Bone marrow (tissue), 2 donors: ENCODE measurements at regions not wholly inside any gene's neighbourhood (a gene's known extent, or its start where the extent isn't known, plus 50 kb on each side); places are given as distances from the start of the nearest gene placed in this dataset.
"Not testable (repeated sequence)": the region's sequence is repeated elsewhere in the genome, so short reads cannot be mapped to it uniquely, and the experiment has no call there.

Experiments used
- DNase-seq, 2 donors: peaks; one replicate each; lab custom pipeline; 2025; lab: John Stamatoyannopoulos, UW

DNA sequence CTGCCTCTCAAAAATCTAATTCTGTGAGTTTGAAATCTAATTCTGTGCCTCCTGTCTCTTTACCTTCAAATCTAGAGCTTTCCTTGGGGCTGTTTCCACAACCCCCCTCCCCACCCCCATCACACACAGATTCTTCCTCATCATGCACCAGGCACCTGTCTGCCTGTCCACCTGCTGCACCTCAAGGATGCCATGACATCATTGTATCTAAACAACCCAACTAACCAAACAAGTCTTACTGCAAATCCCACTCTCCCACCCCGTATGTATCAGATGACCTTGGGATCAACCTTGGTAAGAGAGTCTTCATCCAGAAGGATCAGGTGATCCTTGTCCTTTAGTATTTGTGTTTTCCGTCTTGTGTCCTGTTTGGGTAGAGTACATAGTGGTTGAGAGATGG lies 102.7 kb upstream of the SIM2 start:
- no peak for DNase-seq

DNA sequence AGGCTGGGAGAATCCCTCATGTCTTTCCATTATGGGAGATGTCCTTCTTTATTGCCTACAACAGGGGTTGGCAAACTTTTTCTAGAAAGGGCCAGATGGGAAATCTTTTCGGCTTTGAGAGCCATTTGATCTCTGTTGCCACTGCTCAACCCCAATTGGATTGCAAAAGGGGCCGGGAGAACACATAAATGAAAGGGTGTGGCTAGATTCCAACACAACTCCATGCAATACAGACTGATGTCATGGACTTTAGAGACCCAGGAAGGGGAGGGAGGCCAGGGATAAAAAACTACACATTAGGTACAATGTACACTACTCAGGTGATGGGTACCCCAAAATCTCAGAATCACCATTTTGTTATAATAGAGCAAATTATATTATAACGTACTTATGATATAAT lies 97.6 kb upstream of the SIM2 start:
- DNase-seq = no peak

DNA sequence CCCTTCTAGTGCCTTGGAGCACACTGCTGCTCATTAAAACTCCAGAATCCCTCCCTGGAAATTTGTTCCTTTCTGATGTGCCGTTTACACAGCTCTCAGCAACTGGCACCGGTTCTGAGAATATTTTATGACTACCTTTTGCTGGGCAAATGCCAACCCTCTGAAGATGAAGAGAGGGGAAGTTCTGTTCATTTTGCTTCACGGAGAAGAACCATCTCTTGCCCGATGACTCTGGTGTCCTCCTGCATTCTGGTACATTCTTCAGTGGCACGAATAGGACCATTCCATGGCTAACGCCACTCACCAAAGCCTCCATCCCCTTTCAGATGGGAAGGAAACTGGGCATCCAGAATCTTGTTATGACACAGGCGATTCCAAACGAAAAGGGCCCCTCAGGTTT lies 96.2 kb upstream of the SIM2 start:
- DNase-seq = no peak

DNA sequence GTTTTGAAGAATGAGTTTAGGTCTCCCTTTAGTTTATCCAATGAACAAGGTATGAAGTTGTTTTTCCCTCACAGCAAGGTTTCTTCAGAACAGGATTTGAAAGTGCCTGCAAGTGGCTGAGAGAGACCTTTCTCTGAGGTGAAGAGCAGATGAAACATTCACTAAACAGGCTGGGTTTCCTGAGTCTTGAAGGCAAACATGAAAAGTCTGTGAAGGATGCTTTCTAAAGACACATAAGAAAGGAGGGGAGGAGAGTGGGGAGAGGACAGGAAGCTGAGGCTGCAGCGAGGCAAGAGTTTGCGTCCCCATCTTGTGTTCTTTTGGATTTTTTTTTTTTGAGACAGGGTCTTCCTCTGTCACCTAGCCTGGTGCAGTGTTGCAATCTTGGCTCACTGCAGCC lies 95.7 kb upstream of the SIM2 start:
- no peak for DNase-seq

DNA sequence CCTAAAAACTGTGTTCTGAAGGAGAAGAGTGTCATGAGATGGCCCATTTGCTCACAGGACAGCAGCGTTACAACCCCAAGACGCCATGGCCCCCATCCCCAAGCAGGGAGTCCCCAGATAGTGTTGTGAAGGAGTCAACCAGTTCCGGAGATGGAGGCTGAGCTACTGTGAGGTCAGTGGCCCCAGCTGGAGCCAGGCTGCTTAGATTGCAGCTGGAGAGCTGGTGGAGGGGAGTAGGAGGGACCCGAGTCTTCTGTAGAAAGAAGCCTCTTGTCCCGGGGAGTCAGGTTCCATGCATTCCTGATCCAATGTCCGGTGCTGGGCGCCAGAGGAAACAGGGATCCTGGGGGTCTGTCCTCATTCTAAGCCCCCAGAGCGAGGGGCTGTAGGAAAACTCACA lies 93.5 kb upstream of the SIM2 start:
- DNase-seq = no peak

DNA sequence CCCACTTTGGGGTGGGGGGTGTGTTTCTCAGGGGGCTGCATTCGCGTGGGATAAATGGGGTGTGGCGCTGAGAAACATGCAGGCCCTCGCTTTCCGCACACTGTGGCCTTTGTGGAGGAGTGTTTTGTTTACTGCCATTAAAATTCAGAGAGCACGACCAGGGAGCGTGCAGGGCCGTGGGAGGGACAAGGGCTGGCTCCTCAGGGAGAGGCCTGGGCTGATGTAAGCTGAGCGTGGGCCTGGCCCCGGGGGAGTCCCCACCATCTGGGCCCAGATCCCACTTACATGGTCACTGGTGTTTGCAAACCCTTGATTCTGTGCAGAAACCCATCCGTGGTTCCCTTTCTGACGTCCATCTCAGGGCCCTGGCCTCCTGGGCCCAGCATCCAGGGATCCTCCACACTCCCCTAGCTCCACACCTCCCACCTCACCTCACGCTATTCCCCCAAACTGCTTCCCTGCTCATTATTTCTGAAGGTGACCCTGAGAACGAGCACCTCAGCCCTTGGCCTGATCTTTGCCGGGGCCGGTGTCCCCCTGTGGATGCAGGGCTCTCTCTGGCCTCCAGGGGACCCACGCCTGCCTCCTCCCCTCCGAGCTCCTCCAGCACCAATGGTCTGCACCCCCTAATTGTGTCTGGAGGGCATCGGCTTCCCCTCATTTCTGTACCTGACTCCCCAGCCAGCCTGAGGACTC lies 92.5 kb upstream of the SIM2 start:
- no peak for DNase-seq

DNA sequence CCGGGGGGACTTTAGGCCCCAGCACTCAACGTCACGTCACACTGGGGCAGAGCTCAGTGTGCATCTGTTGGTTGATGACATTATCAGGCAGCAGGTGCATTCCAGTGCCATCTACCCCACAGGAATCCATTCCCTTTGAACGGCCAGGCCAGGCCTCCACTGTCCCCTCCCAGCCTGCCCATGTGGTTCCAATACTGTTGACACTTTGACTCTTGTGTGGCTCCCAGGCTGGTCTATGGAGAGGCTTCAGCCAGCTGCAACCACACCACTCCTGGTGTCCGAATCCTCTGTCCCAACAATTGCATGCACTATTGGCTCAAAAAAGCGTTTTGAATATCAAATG lies 92.0 kb upstream of the SIM2 start:
- no peak for DNase-seq

DNA sequence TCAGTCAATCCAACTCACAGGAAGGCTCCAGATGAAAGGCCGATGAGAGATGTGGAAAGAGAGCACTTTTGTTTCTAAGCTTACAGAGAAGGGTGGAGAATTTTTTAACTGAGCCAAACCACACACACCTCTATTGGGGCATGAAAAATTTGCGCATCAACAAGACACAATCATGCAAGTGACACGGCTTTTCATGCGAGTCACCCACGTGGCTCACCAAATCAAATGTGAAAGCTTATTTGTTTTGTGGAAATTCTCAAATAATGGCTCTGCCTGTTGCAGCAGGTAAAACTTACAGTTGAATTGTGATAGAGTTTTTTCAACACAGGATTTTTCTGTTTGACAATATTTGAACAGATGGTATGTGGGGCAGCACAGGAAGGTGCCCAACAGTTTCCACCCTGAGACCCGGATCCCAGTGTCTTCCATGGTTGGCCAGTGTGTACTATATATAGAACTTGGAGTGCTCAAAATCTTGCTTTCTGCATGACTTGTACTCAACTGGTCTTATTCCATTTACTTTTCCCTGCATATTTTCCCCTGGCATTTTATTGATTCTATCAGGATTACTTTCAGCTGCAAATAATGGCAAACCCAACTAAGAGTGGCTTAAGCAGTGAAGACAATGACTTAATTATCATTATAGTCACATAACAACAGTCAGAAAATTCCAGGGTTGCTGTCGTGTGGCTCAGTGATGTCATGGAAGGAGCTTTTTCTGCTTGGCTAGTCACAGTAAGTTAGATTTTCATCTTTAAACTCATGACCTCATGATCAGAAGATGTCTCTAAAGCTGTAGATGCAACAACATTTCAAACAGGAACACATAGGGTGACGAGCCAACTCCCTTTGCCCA lies 90.6 kb upstream of the SIM2 start:
- no peak for DNase-seq

DNA sequence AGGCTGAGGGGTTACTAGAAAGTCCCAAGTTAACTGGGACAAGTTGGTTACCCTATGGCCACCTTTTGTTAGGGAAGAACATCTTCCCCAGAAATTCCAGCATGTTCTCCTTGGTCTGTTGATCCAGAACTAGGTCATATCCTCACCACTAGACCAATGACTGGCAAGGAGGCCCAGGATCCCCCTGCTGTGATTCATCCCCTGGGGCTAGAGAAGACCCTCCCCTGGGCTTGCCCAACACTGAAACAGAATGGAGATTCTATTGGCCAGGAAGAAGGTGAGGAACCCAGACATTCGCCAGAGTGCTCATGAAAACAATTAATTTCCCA lies 90.1 kb upstream of the SIM2 start:
- no peak for DNase-seq

DNA sequence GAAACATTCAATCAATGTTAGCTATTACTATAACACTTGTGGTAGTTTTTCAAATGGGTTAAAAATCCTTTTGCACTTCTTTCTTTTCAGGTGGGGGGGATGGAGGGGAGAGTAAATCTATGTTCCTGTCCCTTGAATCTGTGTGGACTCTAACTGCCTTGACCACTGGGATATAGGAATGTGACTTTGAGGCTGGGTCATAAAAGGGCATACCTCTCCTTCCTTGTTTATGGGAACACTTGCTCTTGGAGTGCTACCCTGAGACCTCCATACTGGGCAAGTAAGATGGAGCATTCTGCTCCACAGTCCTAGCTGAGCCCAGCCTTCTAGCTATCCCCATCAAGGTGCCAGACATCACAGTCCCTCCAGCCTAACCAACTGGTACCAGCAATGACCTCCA lies 89.3 kb upstream of the SIM2 start:
- DNase-seq = no peak

DNA sequence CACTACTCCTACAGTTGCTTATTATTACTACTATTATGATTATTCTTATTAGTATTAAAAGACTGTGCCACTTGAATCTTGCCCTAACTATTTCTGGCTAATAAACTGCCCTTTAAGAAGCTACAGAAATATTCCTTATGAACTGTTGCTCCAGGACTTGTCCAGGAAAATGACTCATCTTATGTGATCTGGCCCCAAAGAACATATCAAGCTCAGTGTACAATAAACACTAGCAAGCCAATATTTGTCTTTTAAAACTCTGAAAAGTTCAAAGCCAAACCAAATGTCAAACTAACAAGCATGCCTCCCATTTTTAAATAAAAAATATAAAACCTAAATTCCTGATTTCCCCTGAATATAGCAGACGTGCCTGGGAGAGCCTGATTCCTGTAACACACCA lies 88.7 kb upstream of the SIM2 start:
- no peak for DNase-seq

DNA sequence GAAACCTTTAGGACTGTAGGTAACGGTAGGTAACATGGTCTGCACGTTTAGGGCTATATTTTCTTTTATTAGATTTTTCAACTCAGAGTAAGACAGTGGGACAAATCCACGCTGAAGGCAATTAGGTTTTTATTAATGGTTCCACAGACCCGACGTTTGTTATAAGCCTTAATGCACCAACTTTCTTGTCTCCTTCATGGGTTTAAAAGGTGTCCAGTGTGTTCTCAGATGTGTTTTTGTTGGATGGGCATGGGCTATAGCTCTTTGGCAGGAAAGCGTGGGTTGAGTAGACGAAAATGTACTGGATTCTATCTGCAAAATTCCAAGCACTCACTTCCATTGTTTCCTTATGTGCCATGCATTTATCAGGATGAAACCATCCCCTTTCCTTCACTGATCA lies 88.0 kb upstream of the SIM2 start:
- no peak for DNase-seq

DNA sequence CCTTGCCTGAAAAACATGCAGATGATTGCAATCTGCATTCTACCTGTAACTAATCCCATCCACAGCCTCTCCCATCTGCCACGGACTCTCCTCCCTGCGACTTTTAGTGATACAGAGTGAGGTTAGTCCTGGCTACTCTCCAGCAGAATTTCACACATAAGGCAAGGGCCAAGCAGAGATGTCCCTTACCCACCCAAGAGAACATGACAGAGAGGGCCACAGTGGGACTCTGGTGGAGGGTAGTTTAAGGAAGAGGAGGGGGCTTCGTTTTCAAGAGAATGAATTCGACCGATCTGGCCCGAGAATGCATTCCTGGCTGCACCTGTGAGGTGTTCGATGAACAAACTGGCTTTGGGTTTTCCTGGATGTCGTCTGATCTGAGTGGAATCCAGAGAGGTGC lies 87.5 kb upstream of the SIM2 start:
- DNase-seq = no peak

DNA sequence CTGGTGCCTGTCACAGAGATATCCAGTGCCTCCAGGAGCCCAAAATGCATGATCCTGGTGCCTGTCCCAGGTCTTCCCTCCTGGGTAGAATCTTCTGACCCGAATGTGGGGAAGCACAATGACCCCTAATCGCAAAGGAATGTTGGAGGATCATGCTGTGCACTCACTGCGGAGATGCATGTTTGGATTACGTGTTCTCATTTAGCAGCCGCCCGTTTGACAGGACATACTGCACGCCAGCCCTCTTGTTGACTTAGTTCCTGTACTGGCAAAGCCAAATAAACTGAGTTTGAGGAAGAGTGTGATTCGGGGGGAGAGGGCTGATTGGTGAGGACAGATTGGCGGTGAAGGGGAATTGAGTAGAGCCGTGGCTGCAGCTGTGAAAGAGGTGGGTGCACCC lies 85.9 kb upstream of the SIM2 start:
- DNase-seq = no peak

DNA sequence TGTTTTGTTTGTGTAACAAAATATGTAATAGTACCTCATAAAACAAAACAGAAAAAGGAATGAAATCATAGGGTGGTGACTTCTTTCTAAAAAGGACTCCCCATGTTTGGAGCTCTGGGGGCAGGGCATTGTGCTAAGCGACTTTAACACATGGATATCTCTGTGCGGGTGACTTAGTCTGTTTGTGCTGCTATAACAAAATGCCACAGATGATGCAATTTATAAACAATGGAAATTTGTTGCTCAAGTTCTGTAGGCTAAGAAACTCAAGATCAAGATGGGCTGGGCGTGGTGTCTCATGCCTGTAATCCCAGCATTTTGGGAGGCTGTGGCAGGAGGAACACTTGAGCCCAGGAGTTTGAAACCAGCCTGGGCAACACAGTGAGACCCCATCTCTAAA lies 85.4 kb upstream of the SIM2 start:
- no peak for DNase-seq

DNA sequence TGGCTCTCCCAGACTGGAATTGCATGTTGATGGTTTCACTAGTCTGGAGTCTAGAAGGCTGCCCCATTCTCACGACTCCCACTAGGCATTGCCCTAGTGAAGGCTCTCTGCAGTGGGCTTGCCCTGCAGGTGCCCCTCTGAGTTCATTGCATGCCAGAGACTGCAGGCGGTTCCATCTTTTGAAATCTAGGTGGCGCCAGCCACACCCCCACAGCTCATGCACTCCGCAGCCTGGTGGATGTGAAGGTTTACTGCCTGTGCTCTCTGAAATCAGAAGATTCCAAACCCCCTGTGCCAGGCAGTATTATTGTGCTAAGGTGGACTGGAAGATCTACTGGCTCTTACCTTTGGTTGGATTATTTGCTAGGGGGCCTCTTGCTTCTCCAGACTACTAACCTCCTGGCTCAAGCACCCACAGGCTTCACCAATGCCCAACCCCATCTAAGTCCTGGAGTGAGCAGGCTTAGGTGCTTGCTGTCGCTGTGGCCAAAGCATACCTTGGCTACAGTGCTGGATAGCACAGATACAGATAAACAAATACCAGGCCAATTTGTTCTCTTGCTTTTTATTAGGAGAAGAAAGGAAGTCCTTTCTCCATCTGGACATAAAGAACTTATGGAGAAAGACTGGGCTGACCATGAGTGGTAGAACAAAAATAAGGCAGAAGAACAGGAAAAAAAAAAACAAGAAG lies 83.5 kb upstream of the SIM2 start:
- no peak for DNase-seq

DNA sequence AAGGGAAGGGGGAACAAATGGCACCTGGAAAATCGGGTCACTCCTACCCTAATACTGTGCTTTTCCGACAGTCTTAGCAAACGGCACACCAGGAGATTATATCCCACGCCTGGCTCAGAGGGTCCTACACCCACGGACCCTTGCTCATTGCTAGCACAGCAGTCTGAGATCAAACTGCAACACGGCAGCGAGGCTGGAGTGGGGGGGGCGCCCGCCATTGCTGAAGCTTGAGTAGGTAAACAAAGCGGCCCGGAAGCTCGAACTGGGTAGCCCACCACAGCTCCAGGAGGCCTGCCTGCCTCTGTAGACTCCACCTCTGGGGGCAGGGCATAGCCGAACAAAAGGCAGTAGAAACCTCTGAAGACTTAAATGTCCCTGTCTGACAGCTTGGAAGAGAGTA lies 82.1 kb upstream of the SIM2 start:
- DNase-seq = not testable (repeated sequence)

DNA sequence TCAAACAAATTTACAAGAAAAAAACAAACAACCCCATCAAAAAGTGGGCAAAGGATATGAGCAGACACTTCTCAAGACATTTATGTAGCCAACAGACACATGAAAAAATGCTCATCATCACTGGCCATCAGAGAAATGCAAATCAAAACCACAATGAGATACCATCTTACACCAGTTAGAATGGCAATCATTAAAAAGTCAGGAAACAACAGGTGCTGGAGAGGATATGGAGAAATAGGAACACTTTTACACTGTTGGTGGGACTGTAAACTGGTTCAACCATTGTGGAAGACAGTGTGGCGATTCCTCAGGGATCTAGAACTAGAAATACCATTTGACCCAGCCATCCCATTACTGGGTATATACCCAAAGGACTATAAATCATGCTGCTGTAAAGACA lies 77.1 kb upstream of the SIM2 start:
- not testable (repeated sequence) for DNase-seq

DNA sequence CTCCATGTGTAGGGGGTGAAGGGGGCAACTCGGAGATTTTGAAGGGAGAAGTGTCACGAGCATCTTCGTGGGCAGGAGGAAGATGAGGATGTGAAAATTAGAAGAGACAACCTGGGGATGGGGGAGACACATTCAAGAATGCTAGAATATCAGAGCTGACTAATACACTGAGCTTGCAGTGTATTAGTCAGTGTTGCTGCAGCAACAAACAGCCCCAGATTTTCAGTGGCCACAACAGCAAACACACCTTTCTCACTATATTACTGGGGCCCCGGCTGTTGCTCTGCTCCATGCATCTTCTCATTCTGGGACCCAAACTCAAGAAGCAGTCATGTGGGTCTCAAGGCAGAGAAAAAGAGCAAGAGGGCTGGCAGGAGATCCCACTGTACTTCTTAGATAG lies 74.8 kb upstream of the SIM2 start:
- DNase-seq = no peak

DNA sequence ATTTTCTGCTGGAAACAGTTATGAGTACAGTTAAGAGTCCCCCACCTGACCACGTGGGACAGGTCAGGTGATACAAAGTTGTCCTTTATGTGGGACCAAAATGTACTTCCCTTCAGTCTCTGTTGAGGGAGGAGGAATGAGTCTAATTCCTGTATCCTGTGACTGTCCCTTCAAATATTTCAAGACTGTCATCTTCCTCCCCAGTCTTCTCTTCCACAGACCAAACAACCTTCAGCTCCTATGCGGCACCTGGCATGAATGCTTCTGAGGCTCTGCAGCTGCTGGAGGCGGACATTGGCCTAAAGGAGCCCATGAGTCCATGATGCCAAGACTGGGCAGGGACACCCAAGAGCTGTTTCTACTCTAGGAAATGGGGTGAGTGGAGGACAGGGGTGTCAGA lies 72.1 kb upstream of the SIM2 start:
- no peak for DNase-seq

DNA sequence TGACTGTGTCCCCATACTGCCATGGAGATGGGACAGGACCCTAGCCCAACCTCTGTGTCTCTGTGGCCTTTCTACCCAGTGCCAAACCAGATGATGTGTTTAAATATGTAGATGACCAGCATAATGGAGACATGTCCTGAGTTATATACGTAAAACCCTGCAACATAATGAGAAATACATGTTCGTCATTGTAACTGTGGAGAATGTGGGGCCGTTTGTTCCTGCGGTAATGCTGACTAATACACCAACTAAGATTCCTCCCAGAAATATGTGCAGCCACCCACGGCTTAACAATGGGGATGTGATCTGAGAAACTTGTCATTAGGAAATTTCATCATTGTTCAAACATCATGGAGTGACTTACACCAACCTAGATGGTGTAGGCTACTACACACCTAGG lies 71.7 kb upstream of the SIM2 start:
- no peak for DNase-seq

DNA sequence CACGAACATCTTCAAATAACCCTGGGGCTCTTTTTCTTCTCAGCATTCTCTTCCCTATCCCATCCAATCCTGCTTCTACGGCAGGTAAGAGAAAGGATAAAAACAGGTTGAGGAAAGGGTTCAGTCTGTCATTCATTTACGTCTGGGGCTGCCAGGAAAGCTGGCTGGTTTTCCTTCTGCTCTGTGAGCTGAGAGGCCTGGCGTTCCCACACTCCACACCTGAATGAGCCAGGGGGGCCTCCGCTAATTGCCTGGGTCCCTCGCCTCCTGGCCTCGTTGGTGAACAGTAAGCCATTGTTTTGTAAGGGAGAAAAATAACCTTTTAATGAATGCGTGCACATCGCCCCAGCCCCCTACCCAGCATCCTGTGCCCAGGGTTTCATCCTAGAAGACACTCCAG lies 70.8 kb upstream of the SIM2 start:
- DNase-seq = no peak

DNA sequence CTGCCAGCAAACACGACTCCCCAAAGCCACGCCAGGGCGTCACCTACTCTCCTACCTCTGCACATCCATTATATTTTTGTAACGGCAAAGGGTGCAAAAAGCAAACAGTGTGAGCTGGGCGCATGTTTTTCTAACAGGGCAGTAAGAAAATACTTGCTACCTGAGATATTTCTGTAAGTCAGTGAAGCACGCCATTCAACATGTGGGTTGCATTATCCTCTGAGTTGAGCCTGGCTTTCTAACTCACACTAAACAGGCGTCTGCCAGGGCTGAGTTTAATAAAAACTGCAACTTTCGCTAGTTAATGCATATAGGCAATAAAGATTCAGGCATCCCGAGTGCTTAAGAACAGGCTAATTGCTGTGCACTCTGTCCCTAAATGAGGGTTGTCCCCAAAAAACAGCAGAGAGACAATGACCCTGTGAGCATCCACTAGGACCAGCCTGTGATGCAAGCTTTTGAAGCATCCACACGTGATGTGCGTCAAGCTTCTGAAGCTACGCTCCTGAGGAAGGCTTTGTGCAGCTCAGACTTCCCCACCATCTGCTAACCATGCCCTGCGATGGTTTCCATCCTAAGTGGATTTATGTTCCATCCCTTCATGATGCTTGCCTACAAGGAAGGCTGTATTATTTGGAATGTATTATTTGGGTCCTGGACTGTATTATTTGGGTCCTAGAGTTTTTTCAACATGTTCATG lies 70.0 kb upstream of the SIM2 start:
- DNase-seq = no peak
